ENCODE measurements at regions not wholly inside any gene's neighbourhood (a gene's known extent, or its start where the extent isn't known, plus 50 kb on each side); places are given as distances from the start of the nearest gene placed in this dataset.

DNA sequence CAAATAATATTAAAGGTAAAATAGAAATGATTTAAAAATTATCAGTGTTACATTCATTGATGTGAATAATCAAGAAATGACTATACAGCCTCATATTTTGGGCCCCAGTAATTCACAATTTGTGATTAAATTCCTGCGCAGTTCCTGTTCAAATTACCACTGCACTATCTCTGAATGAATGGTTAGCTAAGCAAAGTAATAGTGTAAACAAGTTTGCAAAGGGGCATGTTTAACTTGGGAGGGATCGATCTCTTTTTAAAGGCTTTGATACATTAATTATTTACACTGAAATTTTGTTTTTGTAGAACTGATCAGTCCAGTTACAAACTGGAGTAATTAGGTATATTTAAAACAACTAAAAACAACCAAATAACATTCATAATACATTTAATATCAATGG is 784.4 kb downstream of the RPA4 start:
- Mint-ChIP-seq H3K27ac (no peak overlapping the region), H3K4me3 (no peak overlapping the region), H3K9me3 (no peaks in the 10 kb centered on the region), H3K27me3 (ENCODE audit: low read depth) (no peaks in the 10 kb centered on the region), H3K36me3 (no peaks in the 10 kb centered on the region), H3K4me1 (no peaks in the 10 kb centered on the region)
- POLR2A ChIA-PET: no interaction called here
- CTCF ChIA-PET: no interaction called here
- TF ChIP-seq, protein P1, sequence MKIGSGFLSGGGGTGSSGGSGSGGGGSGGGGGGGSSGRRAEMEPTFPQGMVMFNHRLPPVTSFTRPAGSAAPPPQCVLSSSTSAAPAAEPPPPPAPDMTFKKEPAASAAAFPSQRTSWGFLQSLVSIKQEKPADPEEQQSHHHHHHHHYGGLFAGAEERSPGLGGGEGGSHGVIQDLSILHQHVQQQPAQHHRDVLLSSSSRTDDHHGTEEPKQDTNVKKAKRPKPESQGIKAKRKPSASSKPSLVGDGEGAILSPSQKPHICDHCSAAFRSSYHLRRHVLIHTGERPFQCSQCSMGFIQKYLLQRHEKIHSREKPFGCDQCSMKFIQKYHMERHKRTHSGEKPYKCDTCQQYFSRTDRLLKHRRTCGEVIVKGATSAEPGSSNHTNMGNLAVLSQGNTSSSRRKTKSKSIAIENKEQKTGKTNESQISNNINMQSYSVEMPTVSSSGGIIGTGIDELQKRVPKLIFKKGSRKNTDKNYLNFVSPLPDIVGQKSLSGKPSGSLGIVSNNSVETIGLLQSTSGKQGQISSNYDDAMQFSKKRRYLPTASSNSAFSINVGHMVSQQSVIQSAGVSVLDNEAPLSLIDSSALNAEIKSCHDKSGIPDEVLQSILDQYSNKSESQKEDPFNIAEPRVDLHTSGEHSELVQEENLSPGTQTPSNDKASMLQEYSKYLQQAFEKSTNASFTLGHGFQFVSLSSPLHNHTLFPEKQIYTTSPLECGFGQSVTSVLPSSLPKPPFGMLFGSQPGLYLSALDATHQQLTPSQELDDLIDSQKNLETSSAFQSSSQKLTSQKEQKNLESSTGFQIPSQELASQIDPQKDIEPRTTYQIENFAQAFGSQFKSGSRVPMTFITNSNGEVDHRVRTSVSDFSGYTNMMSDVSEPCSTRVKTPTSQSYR (CRISPR knock-in tag; IDR thresholded peaks at IDR 0.05): no peak
- TF ChIP-seq GTF2I (CRISPR knock-in tag; conservative IDR thresholded peaks at IDR 0.05): no peak
- no peak for TF ChIP-seq ZNF396 (CRISPR knock-in tag; IDR thresholded peaks at IDR 0.05; ENCODE audit: borderline replicate concordance)
- TF ChIP-seq GABPB1 (CRISPR knock-in tag; IDR thresholded peaks at IDR 0.05): no peak
- no peak for TF ChIP-seq MYBL2 (CRISPR knock-in tag; IDR thresholded peaks at IDR 0.05)
- no peak for TF ChIP-seq PRRX2 (CRISPR knock-in tag; IDR thresholded peaks at IDR 0.05)
- TF ChIP-seq, protein P2, sequence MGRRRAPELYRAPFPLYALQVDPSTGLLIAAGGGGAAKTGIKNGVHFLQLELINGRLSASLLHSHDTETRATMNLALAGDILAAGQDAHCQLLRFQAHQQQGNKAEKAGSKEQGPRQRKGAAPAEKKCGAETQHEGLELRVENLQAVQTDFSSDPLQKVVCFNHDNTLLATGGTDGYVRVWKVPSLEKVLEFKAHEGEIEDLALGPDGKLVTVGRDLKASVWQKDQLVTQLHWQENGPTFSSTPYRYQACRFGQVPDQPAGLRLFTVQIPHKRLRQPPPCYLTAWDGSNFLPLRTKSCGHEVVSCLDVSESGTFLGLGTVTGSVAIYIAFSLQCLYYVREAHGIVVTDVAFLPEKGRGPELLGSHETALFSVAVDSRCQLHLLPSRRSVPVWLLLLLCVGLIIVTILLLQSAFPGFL (CRISPR knock-in tag; IDR thresholded peaks at IDR 0.05; ENCODE audit: borderline replicate concordance): no peak
- TF ChIP-seq ZBTB21 (CRISPR knock-in tag; IDR thresholded peaks at IDR 0.05; ENCODE audit: borderline replicate concordance): no peak
- no peak for TF ChIP-seq ATF1 (CRISPR knock-in tag; IDR thresholded peaks at IDR 0.05)
- TF ChIP-seq, protein P3, sequence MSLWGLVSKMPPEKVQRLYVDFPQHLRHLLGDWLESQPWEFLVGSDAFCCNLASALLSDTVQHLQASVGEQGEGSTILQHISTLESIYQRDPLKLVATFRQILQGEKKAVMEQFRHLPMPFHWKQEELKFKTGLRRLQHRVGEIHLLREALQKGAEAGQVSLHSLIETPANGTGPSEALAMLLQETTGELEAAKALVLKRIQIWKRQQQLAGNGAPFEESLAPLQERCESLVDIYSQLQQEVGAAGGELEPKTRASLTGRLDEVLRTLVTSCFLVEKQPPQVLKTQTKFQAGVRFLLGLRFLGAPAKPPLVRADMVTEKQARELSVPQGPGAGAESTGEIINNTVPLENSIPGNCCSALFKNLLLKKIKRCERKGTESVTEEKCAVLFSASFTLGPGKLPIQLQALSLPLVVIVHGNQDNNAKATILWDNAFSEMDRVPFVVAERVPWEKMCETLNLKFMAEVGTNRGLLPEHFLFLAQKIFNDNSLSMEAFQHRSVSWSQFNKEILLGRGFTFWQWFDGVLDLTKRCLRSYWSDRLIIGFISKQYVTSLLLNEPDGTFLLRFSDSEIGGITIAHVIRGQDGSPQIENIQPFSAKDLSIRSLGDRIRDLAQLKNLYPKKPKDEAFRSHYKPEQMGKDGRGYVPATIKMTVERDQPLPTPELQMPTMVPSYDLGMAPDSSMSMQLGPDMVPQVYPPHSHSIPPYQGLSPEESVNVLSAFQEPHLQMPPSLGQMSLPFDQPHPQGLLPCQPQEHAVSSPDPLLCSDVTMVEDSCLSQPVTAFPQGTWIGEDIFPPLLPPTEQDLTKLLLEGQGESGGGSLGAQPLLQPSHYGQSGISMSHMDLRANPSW (CRISPR knock-in tag; conservative IDR thresholded peaks at IDR 0.05; ENCODE audit: low read depth): no peak
- TF ChIP-seq FOXP1 (CRISPR knock-in tag; IDR thresholded peaks at IDR 0.05; ENCODE audit: borderline replicate concordance): no peak
- TF ChIP-seq ZNF416 (CRISPR knock-in tag; IDR thresholded peaks at IDR 0.05): no peak
- TF ChIP-seq, protein P4, sequence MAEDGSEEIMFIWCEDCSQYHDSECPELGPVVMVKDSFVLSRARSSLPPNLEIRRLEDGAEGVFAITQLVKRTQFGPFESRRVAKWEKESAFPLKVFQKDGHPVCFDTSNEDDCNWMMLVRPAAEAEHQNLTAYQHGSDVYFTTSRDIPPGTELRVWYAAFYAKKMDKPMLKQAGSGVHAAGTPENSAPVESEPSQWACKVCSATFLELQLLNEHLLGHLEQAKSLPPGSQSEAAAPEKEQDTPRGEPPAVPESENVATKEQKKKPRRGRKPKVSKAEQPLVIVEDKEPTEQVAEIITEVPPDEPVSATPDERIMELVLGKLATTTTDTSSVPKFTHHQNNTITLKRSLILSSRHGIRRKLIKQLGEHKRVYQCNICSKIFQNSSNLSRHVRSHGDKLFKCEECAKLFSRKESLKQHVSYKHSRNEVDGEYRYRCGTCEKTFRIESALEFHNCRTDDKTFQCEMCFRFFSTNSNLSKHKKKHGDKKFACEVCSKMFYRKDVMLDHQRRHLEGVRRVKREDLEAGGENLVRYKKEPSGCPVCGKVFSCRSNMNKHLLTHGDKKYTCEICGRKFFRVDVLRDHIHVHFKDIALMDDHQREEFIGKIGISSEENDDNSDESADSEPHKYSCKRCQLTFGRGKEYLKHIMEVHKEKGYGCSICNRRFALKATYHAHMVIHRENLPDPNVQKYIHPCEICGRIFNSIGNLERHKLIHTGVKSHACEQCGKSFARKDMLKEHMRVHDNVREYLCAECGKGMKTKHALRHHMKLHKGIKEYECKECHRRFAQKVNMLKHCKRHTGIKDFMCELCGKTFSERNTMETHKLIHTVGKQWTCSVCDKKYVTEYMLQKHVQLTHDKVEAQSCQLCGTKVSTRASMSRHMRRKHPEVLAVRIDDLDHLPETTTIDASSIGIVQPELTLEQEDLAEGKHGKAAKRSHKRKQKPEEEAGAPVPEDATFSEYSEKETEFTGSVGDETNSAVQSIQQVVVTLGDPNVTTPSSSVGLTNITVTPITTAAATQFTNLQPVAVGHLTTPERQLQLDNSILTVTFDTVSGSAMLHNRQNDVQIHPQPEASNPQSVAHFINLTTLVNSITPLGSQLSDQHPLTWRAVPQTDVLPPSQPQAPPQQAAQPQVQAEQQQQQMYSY (CRISPR knock-in tag; IDR thresholded peaks at IDR 0.05): no peak
- TF ChIP-seq, protein P5, sequence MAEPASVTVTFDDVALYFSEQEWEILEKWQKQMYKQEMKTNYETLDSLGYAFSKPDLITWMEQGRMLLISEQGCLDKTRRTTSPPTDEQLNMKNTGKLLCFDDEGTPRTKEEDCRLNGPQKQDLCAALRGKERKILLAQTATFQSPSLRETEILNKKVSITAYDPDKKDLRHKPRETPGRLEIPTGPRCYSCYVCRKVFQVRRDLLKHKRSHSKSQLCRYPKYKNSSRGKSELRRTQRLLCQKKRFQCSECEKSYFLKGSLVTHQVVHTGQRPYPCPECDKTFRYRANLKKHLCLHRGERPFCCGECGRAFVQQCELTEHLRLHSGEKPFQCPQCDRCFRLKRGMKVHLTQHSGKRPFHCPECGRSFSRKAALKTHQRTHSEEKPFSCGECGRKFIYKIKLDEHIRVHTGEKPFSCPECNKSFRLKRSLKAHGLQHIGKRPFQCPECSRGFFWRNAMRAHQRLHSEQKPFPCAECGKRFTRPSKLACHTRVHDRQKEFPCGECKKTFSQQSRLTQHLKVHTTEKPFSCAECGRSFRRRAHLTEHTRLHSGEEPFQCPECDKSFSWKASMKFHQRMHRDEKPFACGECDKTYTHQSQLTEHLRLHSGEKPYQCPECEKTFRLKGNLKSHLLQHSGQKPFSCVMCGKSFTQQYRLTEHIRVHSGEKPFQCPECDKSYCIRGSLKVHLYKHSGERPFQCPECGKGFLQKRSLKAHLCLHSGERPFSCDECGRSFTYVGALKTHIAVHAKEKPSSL (CRISPR knock-in tag; conservative IDR thresholded peaks at IDR 0.05): no peak
- TF ChIP-seq ZNF423 (CRISPR knock-in tag; IDR thresholded peaks at IDR 0.05): no peak
- no peak for TF ChIP-seq RELA (CRISPR knock-in tag; IDR thresholded peaks at IDR 0.05; ENCODE audit: borderline replicate concordance)
- DNase-seq (ENCODE audit: low spot score) (no peak), ATAC-seq (no peak)
